HS-5 (cell line): ENCODE measurements at regions not wholly inside any gene's neighbourhood (a gene's known extent, or its start where the extent isn't known, plus 50 kb on each side); places are given as distances from the start of the nearest gene placed in this dataset.

Experiments used
- DNase-seq: peaks from one replicate; pipeline ENCODE4 v3.0.0-alpha.2; 2012; ENCODE audit warnings: low read depth

DNA sequence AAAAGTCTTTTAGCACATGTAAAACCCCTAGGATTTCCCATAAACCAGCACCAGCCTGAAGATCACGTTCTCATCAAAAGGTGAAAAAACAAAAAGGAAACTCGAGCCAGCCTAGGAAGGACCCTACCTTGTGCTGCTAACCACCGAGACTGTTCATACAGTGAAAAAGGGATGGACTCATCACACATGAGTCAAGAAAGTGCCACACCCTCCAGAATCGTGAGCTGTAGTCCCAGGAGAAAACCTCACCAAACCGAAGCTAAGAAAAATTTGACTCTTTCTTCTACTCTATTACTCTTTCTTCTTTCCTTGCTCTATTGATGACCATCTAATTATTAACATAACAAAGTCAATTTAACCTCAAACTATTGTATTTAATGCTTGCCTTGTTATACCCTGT lies 124.8 kb upstream of the USP9Y start:
- no peak for DNase-seq

DNA sequence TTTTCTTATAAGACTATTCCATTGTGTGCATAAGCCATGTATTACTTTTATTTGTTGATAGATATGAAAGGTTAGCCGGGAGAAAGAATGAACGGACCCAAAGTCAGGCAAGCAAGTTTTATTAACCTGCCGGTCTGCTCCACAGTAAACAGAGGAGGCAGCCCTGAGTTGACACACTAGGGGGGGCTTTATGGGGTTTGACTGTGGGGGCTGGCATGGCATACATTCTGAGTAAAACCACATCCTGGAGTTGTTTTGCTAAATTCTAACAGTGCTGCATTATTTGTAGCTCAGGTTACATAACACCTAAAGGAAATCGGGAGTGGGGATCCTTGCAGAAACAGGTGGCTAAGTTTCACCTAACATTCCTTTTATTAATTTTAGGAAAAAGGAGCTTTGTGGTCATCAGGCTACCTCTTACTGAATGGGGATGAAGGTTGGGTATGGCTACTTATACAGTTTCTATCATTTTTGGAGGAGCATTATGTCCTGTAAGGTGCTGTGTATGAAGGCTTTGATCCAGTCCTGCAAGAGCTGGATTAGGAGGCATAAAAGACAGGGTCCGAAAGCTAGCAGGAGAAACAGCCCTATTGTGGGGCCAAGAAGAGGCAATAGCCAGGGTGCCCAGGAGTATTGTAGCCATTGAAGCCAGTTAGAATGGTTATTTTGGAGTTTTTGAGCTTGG lies 107.4 kb upstream of the USP9Y start:
- no peak for DNase-seq

DNA sequence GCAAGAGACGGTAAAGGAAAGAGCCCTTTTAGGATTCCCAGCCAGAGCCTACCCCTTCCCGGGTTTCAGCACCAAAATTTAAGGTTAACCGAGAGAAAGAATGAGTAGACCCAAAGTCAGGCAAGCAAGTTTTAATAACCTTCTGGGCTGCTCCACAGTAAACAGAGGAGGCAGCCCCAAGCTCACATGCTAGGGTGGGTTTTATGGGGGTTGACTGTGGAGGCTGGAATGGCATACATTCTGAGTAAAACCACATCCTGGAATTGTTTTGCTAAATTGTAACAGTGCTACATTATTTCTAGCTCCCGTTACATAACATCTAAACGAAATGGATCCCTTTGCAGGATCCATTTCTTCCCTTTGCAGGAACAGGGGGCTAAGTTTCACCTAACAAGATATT lies 102.2 kb upstream of the USP9Y start:
- no peak for DNase-seq

DNA sequence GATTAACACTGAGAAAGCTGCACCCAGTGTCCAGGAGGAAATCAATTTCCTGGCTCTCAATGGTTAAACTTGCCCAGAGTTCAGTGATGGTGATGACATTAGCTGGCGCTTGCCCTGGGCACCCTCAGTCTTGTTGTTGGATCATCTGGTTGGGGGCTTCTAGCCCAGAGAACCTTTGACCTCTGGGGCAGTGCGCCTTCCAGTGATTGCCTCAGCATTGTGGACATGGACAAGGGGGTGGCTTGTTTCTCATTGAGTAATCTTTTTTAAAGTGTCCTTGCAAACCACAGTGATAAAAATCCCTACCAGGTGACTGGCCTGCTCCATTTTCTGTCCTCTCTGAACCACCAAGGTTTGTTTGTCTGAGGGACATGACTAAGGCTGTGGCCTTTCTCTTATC lies 95.6 kb upstream of the USP9Y start:
- no peak for DNase-seq

DNA sequence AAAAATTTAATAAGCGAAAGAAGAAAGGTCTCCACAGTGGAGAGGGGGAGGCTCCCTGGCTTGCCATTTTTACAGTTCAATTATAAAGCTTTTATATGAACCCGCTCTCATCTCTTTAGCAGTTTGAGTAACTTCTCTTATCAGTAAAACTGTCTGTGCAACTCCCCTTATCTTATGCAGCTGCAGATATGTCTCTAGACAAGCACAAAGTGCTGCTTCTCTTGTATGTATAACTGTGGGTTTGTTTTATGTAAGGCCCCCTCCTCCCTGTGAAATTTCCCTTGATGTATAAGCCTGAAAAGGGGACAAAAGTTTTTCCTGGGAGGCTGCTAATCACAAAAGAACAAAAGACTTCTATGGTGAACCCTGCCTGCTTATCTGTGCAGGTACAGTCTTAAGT lies 90.2 kb upstream of the USP9Y start:
- no peak for DNase-seq

DNA sequence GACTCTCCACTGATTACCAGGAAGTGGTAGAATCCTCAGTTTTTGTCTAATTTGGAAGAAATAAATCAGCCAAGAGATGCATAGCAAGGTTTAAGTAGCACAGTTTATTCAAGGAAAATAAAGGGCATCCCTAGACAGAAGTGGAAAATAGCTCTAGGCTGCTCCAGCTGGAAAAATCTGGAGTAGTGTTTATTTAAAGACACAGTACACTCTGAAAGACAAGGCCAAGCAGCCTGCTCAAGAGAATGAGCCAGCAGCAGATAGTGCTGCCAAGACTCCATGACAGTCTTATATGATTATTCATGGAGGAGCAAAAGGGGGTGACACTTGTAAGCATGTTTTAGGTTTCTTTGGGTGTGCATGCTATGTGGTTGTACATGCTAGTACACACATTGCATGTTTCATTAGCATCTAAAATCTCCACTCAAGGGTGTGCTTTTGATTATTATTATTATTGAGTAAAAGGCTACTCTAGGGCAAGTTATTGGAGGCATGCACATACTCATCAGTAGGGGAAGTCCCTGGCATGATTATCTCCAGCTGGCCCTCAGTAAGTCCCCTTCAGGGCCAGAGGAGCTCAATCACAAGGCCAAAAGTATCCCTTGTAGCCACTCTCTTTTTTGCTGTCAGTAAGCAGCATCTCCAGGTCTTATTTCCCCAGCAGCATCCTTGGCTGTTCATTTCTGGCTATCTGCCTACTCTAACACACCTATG lies 85.1 kb upstream of the USP9Y start:
- no peak for DNase-seq

DNA sequence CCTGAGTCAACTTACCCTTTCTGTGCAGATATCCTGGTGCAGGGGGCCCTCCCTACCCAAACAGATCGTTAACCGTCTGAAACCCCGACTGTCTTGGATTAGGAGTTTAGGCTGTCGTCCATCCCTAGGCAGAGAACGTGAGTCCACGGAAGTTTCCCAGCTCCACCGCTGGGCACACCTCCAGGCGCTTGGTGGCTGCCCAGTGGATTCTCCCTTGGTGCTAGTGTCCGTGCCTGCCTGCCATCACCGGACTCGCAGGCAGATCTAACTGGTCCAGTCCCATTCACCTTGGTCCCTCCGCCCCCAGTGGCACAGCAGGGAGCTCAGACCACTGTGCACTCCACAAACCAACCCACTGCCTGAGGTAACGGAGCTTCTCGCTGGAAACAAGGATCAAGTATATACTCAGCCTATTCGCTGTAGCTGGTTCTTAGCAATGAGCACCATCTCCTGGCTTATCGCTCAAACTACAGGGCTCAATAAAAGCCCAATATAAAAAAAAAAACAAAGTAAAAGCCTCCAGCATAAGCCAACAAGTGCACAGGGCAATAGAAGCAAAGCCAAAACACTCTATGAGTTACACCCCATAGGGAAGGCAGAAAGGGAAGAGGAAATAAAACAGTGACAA lies 79.5 kb upstream of the USP9Y start:
- no peak for DNase-seq

DNA sequence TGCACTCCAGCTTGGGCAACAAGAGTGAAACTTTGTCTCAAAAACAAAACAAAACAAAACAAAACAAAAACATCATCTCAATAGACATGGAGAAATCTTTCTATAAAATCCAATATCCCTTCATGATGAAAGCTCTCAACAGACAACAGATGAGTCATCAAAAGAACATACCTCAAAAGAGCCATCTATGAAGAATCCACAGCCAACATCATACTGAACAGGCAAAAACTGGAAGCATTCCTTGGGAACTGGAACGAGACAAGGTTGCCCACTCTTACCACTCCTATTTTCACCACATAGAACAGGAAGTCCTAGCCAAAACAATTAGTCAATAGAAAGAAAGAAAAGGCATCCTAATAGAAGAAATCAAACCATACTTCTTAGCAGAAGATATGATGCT lies 77.8 kb upstream of the USP9Y start:
- no peak for DNase-seq

DNA sequence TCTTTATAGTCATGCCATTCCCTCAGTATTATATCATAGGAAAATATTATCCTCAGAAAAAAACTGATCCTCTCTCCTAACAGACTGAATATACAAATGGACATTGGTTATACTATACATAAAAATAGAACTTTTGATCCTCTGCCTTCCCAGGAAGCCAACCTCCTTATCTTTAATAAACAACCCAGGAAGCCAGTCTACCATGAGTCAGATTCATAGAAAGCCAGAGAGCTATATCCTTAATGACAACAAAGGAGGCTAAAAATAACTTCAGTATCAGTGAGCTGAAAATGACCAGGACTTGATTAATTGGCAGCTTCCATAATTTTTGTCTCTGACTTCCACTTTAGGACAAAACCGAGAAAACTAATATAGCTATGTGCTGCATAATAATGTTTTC lies 58.0 kb upstream of the USP9Y start:
- no peak for DNase-seq

DNA sequence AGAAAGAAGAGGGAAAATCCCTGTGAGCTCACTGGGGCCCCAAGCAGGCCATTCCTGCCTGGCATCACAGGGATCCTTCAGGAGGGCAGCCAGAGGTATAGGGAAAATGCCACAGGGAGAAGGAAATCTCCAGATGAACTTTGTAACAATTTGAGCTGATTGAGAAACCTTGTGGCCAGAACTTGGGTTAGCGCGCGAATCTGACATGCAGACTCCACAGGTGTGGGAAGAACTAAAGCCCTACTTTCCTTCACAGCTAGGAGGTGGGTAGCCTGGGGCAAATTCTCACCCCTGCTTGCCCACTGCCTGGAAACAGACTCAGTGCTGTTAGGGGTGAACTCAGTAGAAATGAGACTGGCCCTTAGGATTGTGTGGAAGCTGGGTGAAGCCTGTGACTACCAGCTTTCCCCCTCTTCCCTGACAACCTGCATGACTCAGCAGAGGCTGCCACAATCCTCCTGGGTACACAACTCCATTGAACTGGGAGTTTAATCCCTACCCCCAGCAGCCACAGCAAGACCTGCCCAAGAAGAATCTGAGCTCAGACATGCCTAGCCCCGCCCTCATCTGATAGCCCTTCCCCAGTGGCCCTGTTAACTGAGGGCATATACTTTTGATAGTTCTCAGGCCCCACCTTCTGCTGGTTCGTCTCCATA lies 57.2 kb upstream of the USP9Y start:
- no peak for DNase-seq

DNA sequence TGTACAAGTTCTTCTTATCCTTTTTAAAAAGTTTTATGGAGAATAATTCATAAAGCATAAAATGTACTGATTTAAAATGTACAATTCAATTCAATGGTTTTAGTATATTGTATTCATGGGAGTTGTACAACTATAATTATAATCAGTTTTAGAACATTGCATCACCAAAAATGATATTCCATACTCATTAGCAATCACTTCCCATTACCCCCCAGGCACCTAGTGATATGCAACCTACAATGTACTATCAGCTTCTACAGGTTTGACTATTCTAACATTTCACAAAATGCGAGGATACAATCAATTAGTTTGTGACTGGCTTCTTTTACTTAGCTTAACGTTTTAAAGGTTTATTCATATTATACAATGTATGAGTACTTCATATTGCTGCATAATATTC lies 49.9 kb upstream of the USP9Y start:
- no peak for DNase-seq
